GM12878 (cell line): ENCODE measurements at regions not wholly inside any gene's neighbourhood (a gene's known extent, or its start where the extent isn't known, plus 50 kb on each side); places are given as distances from the start of the nearest gene placed in this dataset.

Experiments
- ATAC-seq: fragments of 200-7000 bp; cut with Tn5 transposase; 3 replicates; pipeline ENCODE4 v1.9.1; 2020; ENCODE audit warnings: mild to moderate bottlenecking, moderate library complexity
- BruUV-seq: library from RNA; stranded (reverse); fragments of 400-500 nt; replicated peaks from 2 replicates; lab custom pipeline; 2021; lab: Mats Ljungman, UMichigan
- CTCF ChIA-PET: fragments of 300-600 bp; sonication (Branson Sonifier 250); formaldehyde crosslinking; extraction: SDS; loops from one replicate; lab custom pipeline; 2021; ENCODE audit warnings: inconsistent platforms; lab: Yijun Ruan, JAX
- POLR2A ChIA-PET: fragments of 350-600 bp; formaldehyde crosslinking; extraction: SDS; loops from one replicate; lab custom pipeline; 2021; ENCODE audit warnings: inconsistent platforms; lab: Charles Lee
- RAD21 ChIA-PET: fragments of 300-600 bp; sonication (Branson Sonifier 250); formaldehyde crosslinking; loops from one replicate; lab custom pipeline; 2023; ENCODE audit warnings: antibody characterized with exemption; ENCODE audit not compliant: unreplicated experiment; lab: Charles Lee
- SMC1A ChIA-PET: fragments of 300-600 bp; sonication (Branson Sonifier 250); formaldehyde crosslinking; loops from one replicate; lab custom pipeline; 2023; ENCODE audit not compliant: unreplicated experiment, uncharacterized antibody; lab: Charles Lee
- DNase-seq: peaks from one replicate; pipeline ENCODE4 v3.0.0-alpha.2; 2011; ENCODE audit warnings: low read depth, low spot score
- FAIRE-seq: peaks from 3 replicates; lab custom pipeline; 2011; peaks lifted over from hg19 to GRCh38; lab: Jason Lieb, UNC
- H2AFZ ChIP-seq: 2 replicates; pipeline ENCODE4 v1.6.0; 2011; ENCODE audit warnings: low read depth, low read length, control low read depth; ENCODE audit not compliant: control insufficient read depth
- H3K27ac ChIP-seq: 2 replicates; pipeline ENCODE4 v1.5.1; 2011; ENCODE audit warnings: control low read depth; ENCODE audit not compliant: control insufficient read depth, insufficient read depth
- H3K27me3 ChIP-seq, 2 experiments: replicated peaks in 1 of 2; 2 replicates each; pipeline versions ENCODE4 v1.6.0 to v1.6.1; 2011; ENCODE audit warnings: low read length in 1 of 2; ENCODE audit not compliant: control insufficient read depth in 2 of 2, insufficient read depth in 2 of 2
- H3K36me3 ChIP-seq, 2 experiments: 2 replicates each; pipeline ENCODE4 v1.5.1; 2011; ENCODE audit warnings: low read length in 1 of 2; ENCODE audit not compliant: control insufficient read depth in 2 of 2, insufficient read depth in 2 of 2
- H3K4me1 ChIP-seq: 2 replicates; pipeline ENCODE4 v1.6.1; 2011; ENCODE audit warnings: mild to moderate bottlenecking, low read length, moderate library complexity, mixed read lengths; ENCODE audit not compliant: control insufficient read depth, insufficient read depth
- H3K4me2 ChIP-seq: 2 replicates; pipeline ENCODE4 v1.6.0; 2011; ENCODE audit warnings: control low read depth; ENCODE audit not compliant: control insufficient read depth, insufficient read depth
- H3K4me3 ChIP-seq: fragments of 200-600 bp; sonication (generic); 2 replicates; pipeline ENCODE4 v1.5.1; 2016
- H3K79me2 ChIP-seq: 2 replicates; pipeline ENCODE4 v1.6.0; 2011; ENCODE audit warnings: low read length; ENCODE audit not compliant: control insufficient read depth, insufficient read depth
- H3K9ac ChIP-seq: 2 replicates; pipeline ENCODE4 v1.8.0; 2011; ENCODE audit warnings: low read length, control low read depth, mixed read lengths; ENCODE audit not compliant: control insufficient read depth, insufficient read depth
- H3K9me3 ChIP-seq: replicated peaks from 3 replicates; pipeline ENCODE4 v1.5.1; 2011; ENCODE audit warnings: mild to moderate bottlenecking, low read length; ENCODE audit not compliant: control insufficient read depth, insufficient read depth
- H4K20me1 ChIP-seq: 2 replicates; pipeline ENCODE4 v1.6.0; 2011; ENCODE audit not compliant: control insufficient read depth, insufficient read depth
- BMI1 ChIP-seq: fragments of 450-650 bp; IDR thresholded peaks from 2 replicates; pipeline ENCODE4 v1.6.1; 2016; ENCODE audit warnings: mild to moderate bottlenecking, moderate library complexity, borderline replicate concordance
- CHD4 ChIP-seq: fragments of 200-600 bp; sonication (generic); IDR thresholded peaks from 2 replicates; pipeline ENCODE4 v1.6.1; 2016; ENCODE audit warnings: mild to moderate bottlenecking
- ELK1 ChIP-seq: IDR thresholded peaks from 2 replicates; pipeline ENCODE4 v1.6.1; 2012; ENCODE audit warnings: low read depth, low read length, improper control_type of control experiment
- KLF5 ChIP-seq: fragments of 450-650 bp; IDR thresholded peaks from 2 replicates; pipeline ENCODE4 v1.6.1; 2014; ENCODE audit warnings: mild to moderate bottlenecking; ENCODE audit not compliant: partially characterized antibody
- MEF2A ChIP-seq: IDR thresholded peaks from 2 replicates; pipeline ENCODE4 v1.6.1; 2011; ENCODE audit warnings: low read depth, mild to moderate bottlenecking, low read length, moderate library complexity; ENCODE audit not compliant: insufficient read depth
- MLLT1 ChIP-seq: fragments of 450-650 bp; IDR thresholded peaks from 2 replicates; pipeline ENCODE4 v1.6.1; 2016; ENCODE audit warnings: mild to moderate bottlenecking
- NKRF ChIP-seq: fragments of 450-650 bp; conservative IDR thresholded peaks from 2 replicates; pipeline ENCODE4 v1.6.1; 2017; ENCODE audit warnings: mild to moderate bottlenecking, moderate library complexity
- PKNOX1 ChIP-seq: fragments of 450-650 bp; IDR thresholded peaks from 2 replicates; pipeline ENCODE4 v1.6.1; 2016; ENCODE audit warnings: mild to moderate bottlenecking
- PML ChIP-seq: IDR thresholded peaks from 2 replicates; pipeline ENCODE4 v1.6.1; 2012; ENCODE audit warnings: low read length, inconsistent platforms
- STAT1 ChIP-seq: fragments of 450-650 bp; conservative IDR thresholded peaks from 2 replicates; pipeline ENCODE4 v1.6.1; 2014; ENCODE audit warnings: antibody characterized with exemption, mild to moderate bottlenecking
- TCF12 ChIP-seq: IDR thresholded peaks from 2 replicates; pipeline ENCODE4 v1.6.1; 2011; ENCODE audit warnings: low read depth, mild to moderate bottlenecking, low read length
- ZBTB11 ChIP-seq: fragments of 450-650 bp; formaldehyde crosslinking; IDR thresholded peaks from 2 replicates; pipeline ENCODE4 v1.5.0; 2022; ENCODE audit warnings: mild to moderate bottlenecking, missing genetic modification characterization
- WGBS: methylation state at CpG from one replicate; pipeline ENCODE4 v1.1.6; 2016; ENCODE audit warnings: low lambda C conversion rate; ENCODE audit not compliant: insufficient replicate concordance, insufficient coverage; ENCODE audit errors: missing lambda C conversion rate; 5-methylcytosine and 5-hydroxymethylcytosine counted together
- in situ Hi-C: fragments of 300-500 bp; cut with MboI; formaldehyde crosslinking; loops from 9 replicates; pipeline ENCODE4 v1.14.3; 2018; ENCODE audit warnings: mixed read lengths
- intact Hi-C: fragments of 100-400 bp; cut with micrococcal nuclease; formaldehyde crosslinking; loops from one replicate; pipeline ENCODE4 v1.14.2; 2022; ENCODE audit not compliant: unreplicated experiment

- no peaks in the 10 kb centered on the region for H3K79me2 ChIP-seq
- H3K9ac ChIP-seq = no peak overlapping the region
- no TSS peak for BruUV-seq
- no peaks in the 10 kb centered on the region for H3K9me3 ChIP-seq
- no peaks in the 10 kb centered on the region for H4K20me1 ChIP-seq
- FAIRE-seq (no peak), DNase-seq (no peak), ATAC-seq (no peak)
- no peaks in the 10 kb centered on the region; a peak in 2 of 4 replicates for H3K27me3 ChIP-seq
- H3K36me3 ChIP-seq = no peaks in the 10 kb centered on the region
- H3K27ac ChIP-seq = no peak overlapping the region
- H3K4me2 ChIP-seq = no peak overlapping the region
- no peaks in the 10 kb centered on the region for H3K4me1 ChIP-seq
- intact Hi-C loops (no loop called here), in situ Hi-C loops (no loop called here)
- WGBS = 48% methylated on average over 7 of the region's 7 CpGs
- no peak overlapping the region for H3K4me3 ChIP-seq
- no peak overlapping the region for H2AFZ ChIP-seq
- ChIA-PET SMC1A (interaction anchor here (0.7 kb wide), 1 partner anchor 293 kb away, joined by 3 read pairs; no protein-coding TSS in a partner anchor), CTCF (no interaction called here), RAD21 (no interaction called here), POLR2A (interaction anchor here (0.6 to 0.7 kb wide), 2 partner anchors 13 to 88 kb away, joined by 3 read pairs; no protein-coding TSS in a partner anchor)
- no peak for TF ChIP-seq CHD4
- TF ChIP-seq KLF5 = no peak
- TF ChIP-seq PML = no peak
- TF ChIP-seq ZBTB11 = no peak
- no peak for TF ChIP-seq ELK1
- TF ChIP-seq TCF12 = no peak
- TF ChIP-seq PKNOX1 = no peak
- no peak for TF ChIP-seq MEF2A
- TF ChIP-seq STAT1 = no peak
- no peak for TF ChIP-seq MLLT1
- no peak for TF ChIP-seq NKRF
- TF ChIP-seq BMI1 = no peak
Observed at GRCh38 chr22:19593991-19594569, 69.9 kb upstream of the CLDN5 start.
